Choroid plexus epithelial cell (primary cell): ENCODE measurements at regions not wholly inside any gene's neighbourhood (a gene's known extent, or its start where the extent isn't known, plus 50 kb on each side); places are given as distances from the start of the nearest gene placed in this dataset.

ENCODE experiments used
- DNase-seq: peaks from one replicate; pipeline ENCODE4 v3.0.0-alpha.2; 2010; ENCODE audit warnings: low read depth
- H3K4me3 ChIP-seq: 2 replicates; pipeline ENCODE4 v1.5.1; 2011; ENCODE audit warnings: low read depth, mild to moderate bottlenecking, control low read depth, low read length, moderate library complexity
- TF ChIP-seq, protein P1 (sequence below): conservative IDR thresholded peaks from 2 replicates; pipeline ENCODE4 v1.5.1; 2011; ENCODE audit warnings: low read depth, mild to moderate bottlenecking, control low read depth, inconsistent platforms, low read length, moderate library complexity

DNA sequence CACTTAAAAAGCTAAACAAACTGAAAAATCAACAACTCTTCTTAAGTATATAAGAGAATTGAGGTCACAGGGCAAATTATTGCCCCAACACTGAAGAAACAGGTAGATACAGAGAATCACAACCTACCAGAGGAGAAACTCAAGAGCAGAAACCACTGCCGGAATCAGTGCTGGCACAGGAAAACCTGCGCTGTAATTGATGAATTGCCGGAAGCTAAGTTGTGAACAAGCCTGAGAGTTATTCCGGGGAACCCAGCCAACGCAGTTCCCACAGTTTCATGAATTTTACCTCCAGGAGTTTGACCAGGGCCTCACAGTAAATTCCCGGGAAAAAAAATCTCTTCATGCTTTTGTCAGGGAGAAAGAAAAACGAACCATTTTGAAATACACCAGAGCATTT lies 657.1 kb upstream of the BRINP3 start:
- TF ChIP-seq, protein P1, sequence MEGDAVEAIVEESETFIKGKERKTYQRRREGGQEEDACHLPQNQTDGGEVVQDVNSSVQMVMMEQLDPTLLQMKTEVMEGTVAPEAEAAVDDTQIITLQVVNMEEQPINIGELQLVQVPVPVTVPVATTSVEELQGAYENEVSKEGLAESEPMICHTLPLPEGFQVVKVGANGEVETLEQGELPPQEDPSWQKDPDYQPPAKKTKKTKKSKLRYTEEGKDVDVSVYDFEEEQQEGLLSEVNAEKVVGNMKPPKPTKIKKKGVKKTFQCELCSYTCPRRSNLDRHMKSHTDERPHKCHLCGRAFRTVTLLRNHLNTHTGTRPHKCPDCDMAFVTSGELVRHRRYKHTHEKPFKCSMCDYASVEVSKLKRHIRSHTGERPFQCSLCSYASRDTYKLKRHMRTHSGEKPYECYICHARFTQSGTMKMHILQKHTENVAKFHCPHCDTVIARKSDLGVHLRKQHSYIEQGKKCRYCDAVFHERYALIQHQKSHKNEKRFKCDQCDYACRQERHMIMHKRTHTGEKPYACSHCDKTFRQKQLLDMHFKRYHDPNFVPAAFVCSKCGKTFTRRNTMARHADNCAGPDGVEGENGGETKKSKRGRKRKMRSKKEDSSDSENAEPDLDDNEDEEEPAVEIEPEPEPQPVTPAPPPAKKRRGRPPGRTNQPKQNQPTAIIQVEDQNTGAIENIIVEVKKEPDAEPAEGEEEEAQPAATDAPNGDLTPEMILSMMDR = no peak
- DNase-seq = no peak
- no peak overlapping the region for H3K4me3 ChIP-seq

DNA sequence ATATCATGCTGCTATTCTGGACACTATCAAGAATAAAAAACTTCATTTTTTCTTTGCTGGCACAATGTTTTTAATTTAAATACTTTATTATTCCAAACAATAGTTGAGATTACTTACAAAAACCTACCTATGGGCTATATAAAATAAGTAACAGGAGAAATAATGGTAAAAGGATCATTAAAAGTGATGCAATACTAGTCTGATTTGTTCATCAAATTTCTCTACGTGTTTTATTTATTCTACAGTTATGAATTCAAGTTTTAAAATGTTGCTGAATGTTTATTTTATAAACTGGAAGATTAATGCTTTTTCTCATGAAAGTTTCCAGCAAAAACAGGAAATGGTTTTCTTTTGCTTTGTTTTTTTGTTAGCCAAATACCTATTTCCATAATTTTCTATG lies 662.4 kb upstream of the BRINP3 start:
- H3K4me3 ChIP-seq = no peak overlapping the region
- TF ChIP-seq, protein P1 = no peak
- no peak for DNase-seq

DNA sequence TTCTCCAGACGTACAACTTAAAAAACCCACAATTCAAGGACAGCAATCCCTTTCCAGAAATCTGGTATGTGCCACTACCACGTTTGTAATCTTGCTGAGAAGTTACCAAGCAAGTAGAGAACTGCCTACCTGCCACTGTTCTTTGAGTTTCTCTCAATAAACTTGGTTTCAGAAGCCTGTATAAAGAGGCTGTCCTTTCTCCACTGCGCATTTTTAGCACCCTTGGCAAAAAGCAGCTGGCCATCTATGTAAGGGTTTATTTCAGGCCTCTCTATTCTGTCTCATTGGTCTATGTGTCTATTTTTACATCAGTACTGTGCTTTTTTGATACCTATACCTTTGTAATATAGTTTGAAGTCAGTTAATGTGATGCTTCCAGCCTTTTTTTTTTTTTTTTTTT lies 665.1 kb upstream of the BRINP3 start:
- DNase-seq = no peak
- no peak overlapping the region for H3K4me3 ChIP-seq
- TF ChIP-seq, protein P1 = no peak

DNA sequence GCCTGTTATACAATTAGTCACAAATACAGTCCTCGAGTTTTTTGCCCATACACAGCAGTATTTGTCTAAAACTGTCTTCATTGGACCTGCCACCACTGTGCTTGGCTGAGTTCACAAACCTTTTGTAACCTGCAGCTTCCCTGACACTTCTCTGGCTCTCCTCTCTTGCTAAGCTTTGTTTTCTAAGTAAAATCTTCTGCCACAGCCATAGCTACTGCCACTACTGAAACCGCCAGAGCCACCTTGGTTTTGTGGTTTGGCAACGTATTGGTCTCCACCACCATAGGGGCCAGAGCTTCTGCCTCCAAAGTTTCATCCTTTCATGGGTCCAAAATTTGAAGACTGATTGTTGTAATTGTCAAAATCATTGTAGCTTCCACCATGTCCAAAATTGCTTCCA lies 668.2 kb upstream of the BRINP3 start:
- DNase-seq = no peak
- TF ChIP-seq, protein P1 = no peak
- H3K4me3 ChIP-seq = no peak overlapping the region

DNA sequence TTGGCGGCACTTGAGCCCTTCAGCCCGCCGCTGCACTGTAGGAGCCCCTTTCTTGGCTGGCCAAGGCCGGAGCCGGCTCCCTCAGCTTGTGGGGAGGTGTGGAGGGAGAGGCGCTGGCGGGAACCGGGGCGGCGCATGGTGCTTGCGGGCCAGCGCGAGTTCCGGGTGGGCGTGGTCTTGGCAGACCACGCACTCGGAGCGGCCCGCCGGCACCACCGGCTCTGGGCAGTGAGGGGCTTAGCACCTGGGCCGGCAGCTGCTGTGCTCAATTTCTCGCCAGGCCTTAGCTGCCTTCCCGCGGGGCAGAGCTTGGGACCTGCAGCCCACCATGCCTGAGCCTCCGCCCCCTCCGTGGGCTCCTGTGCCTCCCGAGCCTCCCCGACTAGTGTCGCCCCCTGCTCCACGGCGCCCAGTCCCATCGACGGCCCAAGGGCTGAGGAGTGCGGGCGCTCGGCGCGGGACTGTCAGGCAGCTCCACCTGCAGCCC lies 673.7 kb upstream of the BRINP3 start:
- DNase-seq = no peak
- TF ChIP-seq, protein P1 = no peak

DNA sequence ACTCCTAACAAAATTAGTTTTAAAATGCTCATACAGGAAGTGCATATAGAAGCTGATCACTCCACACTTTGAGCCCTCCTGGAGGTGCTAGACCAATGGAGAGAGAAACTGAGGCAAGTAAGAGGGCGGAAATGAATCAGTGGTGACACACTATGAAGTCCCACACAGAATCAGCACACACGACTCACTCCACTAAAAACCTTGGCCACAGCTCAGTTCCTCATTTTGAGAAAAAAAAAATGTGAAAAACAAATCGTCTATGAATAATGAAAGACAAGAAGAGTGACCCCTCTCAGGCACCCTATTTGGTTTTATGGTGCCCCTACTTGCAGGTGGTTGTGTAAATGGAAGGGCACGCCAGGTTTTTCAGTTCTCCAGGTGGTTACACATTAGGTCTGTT lies 675.1 kb upstream of the BRINP3 start:
- no peak for DNase-seq
- H3K4me3 ChIP-seq = no peak overlapping the region
- TF ChIP-seq, protein P1 = no peak

More for the DNA sequence above, 673.7 kb upstream of the BRINP3 start:
- H3K4me3 ChIP-seq = no peak overlapping the region

DNA sequence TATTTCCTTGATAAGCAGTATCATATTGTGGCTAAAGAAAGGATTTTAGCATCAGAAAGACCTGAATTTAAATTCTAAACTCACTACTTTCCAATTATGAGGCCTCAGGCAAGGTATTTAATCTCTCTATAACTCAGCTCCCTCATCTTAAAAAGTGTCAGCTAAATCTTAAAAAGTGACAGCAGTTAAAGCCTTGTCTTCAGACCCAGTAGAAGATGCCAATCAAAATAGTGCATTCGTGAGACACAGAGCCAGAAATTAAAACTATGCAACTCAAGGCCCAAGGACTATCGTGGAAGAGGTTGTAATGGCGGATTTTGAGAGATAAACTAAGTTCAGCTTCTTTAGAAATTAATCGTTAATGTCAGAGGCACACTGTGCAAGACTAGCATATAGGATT lies 677.5 kb upstream of the BRINP3 start:
- H3K4me3 ChIP-seq = no peak overlapping the region
- no peak for DNase-seq
- TF ChIP-seq, protein P1 = no peak
